ENCODE measurements at regions not wholly inside any gene's neighbourhood (a gene's known extent, or its start where the extent isn't known, plus 50 kb on each side); places are given as distances from the start of the nearest gene placed in this dataset.

DNA sequence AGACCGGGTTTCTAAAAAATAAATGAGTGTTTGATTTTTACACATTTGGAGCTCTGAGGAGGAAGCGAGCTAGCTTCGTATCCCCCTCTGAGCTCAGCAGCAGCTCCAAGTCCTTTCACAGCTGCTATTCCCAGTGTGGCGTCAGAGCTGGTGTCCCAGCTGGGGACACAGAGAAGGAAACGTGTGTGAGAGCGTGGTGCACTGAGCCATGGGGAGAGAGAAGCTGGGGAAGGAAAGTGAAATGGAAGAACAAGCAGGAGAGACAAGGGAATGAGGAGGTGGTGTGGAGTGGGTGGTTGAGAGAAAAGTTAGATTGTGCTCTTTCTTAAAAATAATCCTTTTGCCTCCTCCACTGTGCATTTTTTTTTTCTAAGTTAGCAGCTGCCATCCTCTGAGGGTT lies 79.5 kb upstream of the SLC4A4 start:
- TF ChIP-seq, protein P1, sequence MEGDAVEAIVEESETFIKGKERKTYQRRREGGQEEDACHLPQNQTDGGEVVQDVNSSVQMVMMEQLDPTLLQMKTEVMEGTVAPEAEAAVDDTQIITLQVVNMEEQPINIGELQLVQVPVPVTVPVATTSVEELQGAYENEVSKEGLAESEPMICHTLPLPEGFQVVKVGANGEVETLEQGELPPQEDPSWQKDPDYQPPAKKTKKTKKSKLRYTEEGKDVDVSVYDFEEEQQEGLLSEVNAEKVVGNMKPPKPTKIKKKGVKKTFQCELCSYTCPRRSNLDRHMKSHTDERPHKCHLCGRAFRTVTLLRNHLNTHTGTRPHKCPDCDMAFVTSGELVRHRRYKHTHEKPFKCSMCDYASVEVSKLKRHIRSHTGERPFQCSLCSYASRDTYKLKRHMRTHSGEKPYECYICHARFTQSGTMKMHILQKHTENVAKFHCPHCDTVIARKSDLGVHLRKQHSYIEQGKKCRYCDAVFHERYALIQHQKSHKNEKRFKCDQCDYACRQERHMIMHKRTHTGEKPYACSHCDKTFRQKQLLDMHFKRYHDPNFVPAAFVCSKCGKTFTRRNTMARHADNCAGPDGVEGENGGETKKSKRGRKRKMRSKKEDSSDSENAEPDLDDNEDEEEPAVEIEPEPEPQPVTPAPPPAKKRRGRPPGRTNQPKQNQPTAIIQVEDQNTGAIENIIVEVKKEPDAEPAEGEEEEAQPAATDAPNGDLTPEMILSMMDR (IDR thresholded peaks at IDR 0.05; ENCODE audit: partially characterized antibody, unreplicated experiment), result no peak
- peaks cover 5% of the 10 kb centered on the region for H3K4me1 Mint-ChIP-seq (ENCODE audit: low read depth, unreplicated experiment)
- H3K9me3 Mint-ChIP-seq (ENCODE audit: unreplicated experiment), result no peaks in the 10 kb centered on the region
- no peaks in the 10 kb centered on the region for H3K36me3 Mint-ChIP-seq (ENCODE audit: unreplicated experiment)
- H3K27me3 Mint-ChIP-seq (ENCODE audit: unreplicated experiment), result no peaks in the 10 kb centered on the region
- H3K4me3 Mint-ChIP-seq (ENCODE audit: unreplicated experiment), result no peak overlapping the region
- DNase-seq, result peak; percentile 20
- H3K27ac Mint-ChIP-seq (ENCODE audit: unreplicated experiment), result no peak overlapping the region

DNA sequence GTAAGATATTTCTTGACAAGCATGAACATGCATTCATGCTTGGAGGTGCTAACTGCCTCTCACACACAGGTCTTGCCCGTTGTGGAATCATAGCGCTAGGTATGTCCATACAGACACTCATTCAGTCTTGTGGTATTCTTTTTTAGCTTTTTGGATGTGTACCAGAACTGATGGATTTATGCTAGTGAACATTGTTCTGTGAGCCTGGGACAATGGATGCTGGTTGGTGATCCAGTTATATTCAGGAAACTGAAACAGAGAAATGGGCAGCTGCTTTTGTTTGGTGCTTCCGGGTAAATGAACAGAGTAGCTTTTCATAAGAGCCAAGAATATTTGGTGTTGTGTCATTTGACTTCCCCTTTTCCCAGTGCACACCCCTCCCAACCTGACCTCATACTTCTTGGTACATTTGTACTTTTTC lies 78.9 kb upstream of the SLC4A4 start:
- Mint-ChIP-seq H3K9me3 (ENCODE audit: unreplicated experiment) (no peaks in the 10 kb centered on the region), H3K36me3 (ENCODE audit: unreplicated experiment) (no peaks in the 10 kb centered on the region), H3K4me3 (ENCODE audit: unreplicated experiment) (no peak overlapping the region), H3K27ac (ENCODE audit: unreplicated experiment) (no peak overlapping the region), H3K27me3 (ENCODE audit: unreplicated experiment) (no peaks in the 10 kb centered on the region), H3K4me1 (ENCODE audit: low read depth, unreplicated experiment) (peaks cover 5% of the 10 kb centered on the region)
- TF ChIP-seq, protein P1 (IDR thresholded peaks at IDR 0.05; ENCODE audit: partially characterized antibody, unreplicated experiment), result no peak
- DNase-seq, result no peak

DNA sequence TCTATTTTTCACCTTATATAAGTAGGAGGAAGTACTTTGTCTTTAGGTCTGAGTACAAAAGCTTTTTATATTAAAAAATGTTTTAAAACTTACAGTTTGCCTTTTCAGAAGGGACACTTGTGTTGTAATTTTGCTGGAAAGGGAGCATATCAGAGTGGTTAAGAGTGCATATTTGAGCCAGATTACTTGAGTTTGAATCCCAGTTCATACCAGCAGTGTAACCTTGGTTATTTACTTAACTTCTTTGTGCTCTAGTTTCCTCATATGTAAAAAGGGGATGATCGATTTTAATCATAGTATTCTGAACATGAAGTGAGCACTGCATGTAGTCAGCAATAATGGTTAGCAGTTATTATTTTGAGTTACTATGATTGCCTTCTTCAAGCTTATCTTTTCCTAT lies 78.3 kb upstream of the SLC4A4 start:
- TF ChIP-seq, protein P1 (IDR thresholded peaks at IDR 0.05; ENCODE audit: partially characterized antibody, unreplicated experiment), result no peak
- no peak for DNase-seq
- H3K4me1 Mint-ChIP-seq (ENCODE audit: low read depth, unreplicated experiment), result peaks cover 5% of the 10 kb centered on the region

DNA sequence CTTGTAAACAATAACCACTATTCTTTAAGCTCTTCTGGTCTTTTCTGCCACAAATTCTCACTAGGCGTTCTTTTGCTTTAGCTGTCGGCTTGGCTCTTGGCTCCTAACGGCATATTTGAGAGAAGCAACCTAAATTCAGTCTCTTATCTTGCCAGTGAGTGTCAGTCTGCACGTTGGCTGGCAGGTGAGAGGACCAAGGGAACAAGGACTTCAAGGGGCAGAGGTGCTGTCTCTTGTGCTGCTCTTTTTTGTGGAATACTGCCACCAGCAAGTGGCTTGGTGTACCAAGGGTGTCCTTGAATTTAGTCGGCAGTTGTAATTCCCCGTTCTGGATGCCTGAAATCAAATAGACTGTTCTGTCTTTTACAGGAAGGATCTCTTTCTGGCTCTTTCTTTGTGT lies 77.8 kb upstream of the SLC4A4 start:
- Mint-ChIP-seq H3K4me3 (ENCODE audit: unreplicated experiment) (no peak overlapping the region), H3K9me3 (ENCODE audit: unreplicated experiment) (no peaks in the 10 kb centered on the region), H3K27ac (ENCODE audit: unreplicated experiment) (no peak overlapping the region), H3K4me1 (ENCODE audit: low read depth, unreplicated experiment) (peaks cover 5% of the 10 kb centered on the region), H3K27me3 (ENCODE audit: unreplicated experiment) (no peaks in the 10 kb centered on the region), H3K36me3 (ENCODE audit: unreplicated experiment) (no peaks in the 10 kb centered on the region)
- TF ChIP-seq, protein P1 (IDR thresholded peaks at IDR 0.05; ENCODE audit: partially characterized antibody, unreplicated experiment), result no peak
- DNase-seq, result no peak

More for the DNA sequence above, 78.3 kb upstream of the SLC4A4 start:
- Mint-ChIP-seq H3K27me3 (ENCODE audit: unreplicated experiment) (no peaks in the 10 kb centered on the region), H3K27ac (ENCODE audit: unreplicated experiment) (no peak overlapping the region), H3K36me3 (ENCODE audit: unreplicated experiment) (no peaks in the 10 kb centered on the region), H3K4me3 (ENCODE audit: unreplicated experiment) (no peak overlapping the region), H3K9me3 (ENCODE audit: unreplicated experiment) (no peaks in the 10 kb centered on the region)

DNA sequence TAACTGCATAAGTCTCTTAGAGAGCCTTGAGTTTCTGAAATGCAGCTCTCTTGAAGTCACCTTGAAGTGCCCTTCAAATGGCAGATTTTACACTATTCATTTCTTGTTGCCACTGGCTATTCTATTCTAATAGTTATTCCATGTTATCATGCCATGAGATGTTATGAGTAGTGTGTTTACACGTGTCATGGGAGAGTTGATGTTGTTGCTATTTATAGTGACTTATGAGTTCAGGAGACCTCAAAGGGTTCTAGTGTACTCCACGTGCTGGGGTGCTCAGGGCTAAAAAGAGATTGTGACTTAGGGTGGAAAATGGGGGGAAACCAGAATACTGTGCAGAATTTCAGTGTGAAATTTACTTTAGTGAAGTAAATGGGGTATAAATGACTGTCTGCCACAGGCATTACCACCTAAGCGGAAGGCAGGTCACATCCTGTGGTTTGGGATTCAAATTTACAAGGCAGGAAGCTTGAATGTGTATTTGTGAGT lies 77.1 kb upstream of the SLC4A4 start:
- H3K27me3 Mint-ChIP-seq (ENCODE audit: unreplicated experiment), result no peaks in the 10 kb centered on the region
- H3K4me1 Mint-ChIP-seq (ENCODE audit: low read depth, unreplicated experiment), result peaks cover 5% of the 10 kb centered on the region
- TF ChIP-seq, protein P1 (IDR thresholded peaks at IDR 0.05; ENCODE audit: partially characterized antibody, unreplicated experiment), result no peak
- H3K36me3 Mint-ChIP-seq (ENCODE audit: unreplicated experiment), result no peaks in the 10 kb centered on the region
- H3K4me3 Mint-ChIP-seq (ENCODE audit: unreplicated experiment), result no peak overlapping the region
- DNase-seq, result no peak
- H3K9me3 Mint-ChIP-seq (ENCODE audit: unreplicated experiment), result no peaks in the 10 kb centered on the region
- H3K27ac Mint-ChIP-seq (ENCODE audit: unreplicated experiment), result no peak overlapping the region
